HL-60 (cell line): ENCODE measurements at regions not wholly inside any gene's neighbourhood (a gene's known extent, or its start where the extent isn't known, plus 50 kb on each side); places are given as distances from the start of the nearest gene placed in this dataset.

Experiments used
- DNase-seq, 2 experiments: peaks; one replicate each; pipeline ENCODE4 v3.0.0-alpha.2; 2010 to 2020; ENCODE audit warnings: low read depth in 1 of 2, low spot score in 1 of 2
- H3K27ac ChIP-seq: fragments of 250-450 bp; sonication (Bioruptor Pico); replicated peaks from 2 replicates; pipeline ENCODE4 v1.5.1; 2020; ENCODE audit warnings: mild to moderate bottlenecking, moderate library complexity
- H3K27me3 ChIP-seq: fragments of 250-450 bp; sonication (Bioruptor Pico); 2 replicates; pipeline ENCODE4 v1.5.1; 2021; ENCODE audit warnings: mild to moderate bottlenecking, moderate library complexity; ENCODE audit not compliant: insufficient read depth, poor library complexity, severe bottlenecking
- H3K4me3 ChIP-seq: replicated peaks from 2 replicates; pipeline ENCODE4 v1.5.1; 2011; ENCODE audit warnings: mild to moderate bottlenecking, control low read depth, low read length; ENCODE audit not compliant: insufficient read depth
- GABPA ChIP-seq: IDR thresholded peaks from 2 replicates; pipeline ENCODE4 v1.6.1; 2012; ENCODE audit warnings: low read depth
- POLR2AphosphoS5 ChIP-seq: IDR thresholded peaks from 2 replicates; pipeline ENCODE4 v1.6.1; 2012; ENCODE audit warnings: low read depth
- REST ChIP-seq: IDR thresholded peaks from 2 replicates; pipeline ENCODE4 v1.6.1; 2012; ENCODE audit warnings: low read depth; ENCODE audit not compliant: insufficient replicate concordance
- SPI1 ChIP-seq: IDR thresholded peaks from 2 replicates; pipeline ENCODE4 v1.6.1; 2012; ENCODE audit warnings: low read depth, mild to moderate bottlenecking, borderline replicate concordance
- TF ChIP-seq, protein P1 (sequence below): IDR thresholded peaks from one replicate; pipeline ENCODE4 v1.5.1; 2011; ENCODE audit warnings: low read length, control low read depth, inconsistent platforms; ENCODE audit not compliant: insufficient read depth

- no peak for DNase-seq
- no peak overlapping the region for H3K27ac ChIP-seq
- H3K27me3 ChIP-seq = peaks cover 3% of the 10 kb centered on the region
- no peak overlapping the region for H3K4me3 ChIP-seq
- TF ChIP-seq, protein P1, sequence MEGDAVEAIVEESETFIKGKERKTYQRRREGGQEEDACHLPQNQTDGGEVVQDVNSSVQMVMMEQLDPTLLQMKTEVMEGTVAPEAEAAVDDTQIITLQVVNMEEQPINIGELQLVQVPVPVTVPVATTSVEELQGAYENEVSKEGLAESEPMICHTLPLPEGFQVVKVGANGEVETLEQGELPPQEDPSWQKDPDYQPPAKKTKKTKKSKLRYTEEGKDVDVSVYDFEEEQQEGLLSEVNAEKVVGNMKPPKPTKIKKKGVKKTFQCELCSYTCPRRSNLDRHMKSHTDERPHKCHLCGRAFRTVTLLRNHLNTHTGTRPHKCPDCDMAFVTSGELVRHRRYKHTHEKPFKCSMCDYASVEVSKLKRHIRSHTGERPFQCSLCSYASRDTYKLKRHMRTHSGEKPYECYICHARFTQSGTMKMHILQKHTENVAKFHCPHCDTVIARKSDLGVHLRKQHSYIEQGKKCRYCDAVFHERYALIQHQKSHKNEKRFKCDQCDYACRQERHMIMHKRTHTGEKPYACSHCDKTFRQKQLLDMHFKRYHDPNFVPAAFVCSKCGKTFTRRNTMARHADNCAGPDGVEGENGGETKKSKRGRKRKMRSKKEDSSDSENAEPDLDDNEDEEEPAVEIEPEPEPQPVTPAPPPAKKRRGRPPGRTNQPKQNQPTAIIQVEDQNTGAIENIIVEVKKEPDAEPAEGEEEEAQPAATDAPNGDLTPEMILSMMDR = no peak
- no peak for TF ChIP-seq REST
These were observed 448.0 kb downstream of the MIAT start for GRCh38 chr22:27105142-27106025.

GRCh38 chr22:27106985-27107384 is 449.6 kb downstream of the MIAT start:
- no peak overlapping the region for H3K27ac ChIP-seq
- TF ChIP-seq GABPA (no peak), POLR2AphosphoS5 (no peak), SPI1 (no peak), REST (no peak)
- TF ChIP-seq, protein P1 = no peak
- no peak overlapping the region for H3K4me3 ChIP-seq
- no peak for DNase-seq
- H3K27me3 ChIP-seq = no peaks in the 10 kb centered on the region

- DNase-seq = no peak
- H3K4me3 ChIP-seq = no peak overlapping the region
- no peaks in the 10 kb centered on the region for H3K27me3 ChIP-seq
- H3K27ac ChIP-seq = no peak overlapping the region
- TF ChIP-seq SPI1 (no peak), GABPA (no peak), POLR2AphosphoS5 (no peak), REST (no peak)
- TF ChIP-seq, protein P1 = no peak
These were observed 450.0 kb downstream of the MIAT start for GRCh38 chr22:27107386-27107785.
